LNCaP clone FGC (cell line): ENCODE measurements at regions not wholly inside any gene's neighbourhood (a gene's known extent, or its start where the extent isn't known, plus 50 kb on each side); places are given as distances from the start of the nearest gene placed in this dataset.

ENCODE experiments used
- DNase-seq: peaks from one replicate; pipeline ENCODE4 v3.0.0-alpha.2; 2011; ENCODE audit warnings: low read depth
- H3K4me3 ChIP-seq: 2 replicates; pipeline ENCODE4 v1.5.1; 2011; ENCODE audit warnings: mild to moderate bottlenecking, low read depth, low read length, control low read depth
- TF ChIP-seq, protein P1 (sequence below): IDR thresholded peaks from 2 replicates; pipeline ENCODE4 v1.5.1; 2012; ENCODE audit warnings: mild to moderate bottlenecking; ENCODE audit not compliant: control insufficient read depth, insufficient read depth; ENCODE audit errors: extremely low read depth

- no peak overlapping the region for H3K4me3 ChIP-seq
- no peak for DNase-seq
- TF ChIP-seq, protein P1, sequence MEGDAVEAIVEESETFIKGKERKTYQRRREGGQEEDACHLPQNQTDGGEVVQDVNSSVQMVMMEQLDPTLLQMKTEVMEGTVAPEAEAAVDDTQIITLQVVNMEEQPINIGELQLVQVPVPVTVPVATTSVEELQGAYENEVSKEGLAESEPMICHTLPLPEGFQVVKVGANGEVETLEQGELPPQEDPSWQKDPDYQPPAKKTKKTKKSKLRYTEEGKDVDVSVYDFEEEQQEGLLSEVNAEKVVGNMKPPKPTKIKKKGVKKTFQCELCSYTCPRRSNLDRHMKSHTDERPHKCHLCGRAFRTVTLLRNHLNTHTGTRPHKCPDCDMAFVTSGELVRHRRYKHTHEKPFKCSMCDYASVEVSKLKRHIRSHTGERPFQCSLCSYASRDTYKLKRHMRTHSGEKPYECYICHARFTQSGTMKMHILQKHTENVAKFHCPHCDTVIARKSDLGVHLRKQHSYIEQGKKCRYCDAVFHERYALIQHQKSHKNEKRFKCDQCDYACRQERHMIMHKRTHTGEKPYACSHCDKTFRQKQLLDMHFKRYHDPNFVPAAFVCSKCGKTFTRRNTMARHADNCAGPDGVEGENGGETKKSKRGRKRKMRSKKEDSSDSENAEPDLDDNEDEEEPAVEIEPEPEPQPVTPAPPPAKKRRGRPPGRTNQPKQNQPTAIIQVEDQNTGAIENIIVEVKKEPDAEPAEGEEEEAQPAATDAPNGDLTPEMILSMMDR: no peak
Measured at GRCh38 chr10:64103750-64104470, 582.7 kb downstream of the REEP3 start.

DNA sequence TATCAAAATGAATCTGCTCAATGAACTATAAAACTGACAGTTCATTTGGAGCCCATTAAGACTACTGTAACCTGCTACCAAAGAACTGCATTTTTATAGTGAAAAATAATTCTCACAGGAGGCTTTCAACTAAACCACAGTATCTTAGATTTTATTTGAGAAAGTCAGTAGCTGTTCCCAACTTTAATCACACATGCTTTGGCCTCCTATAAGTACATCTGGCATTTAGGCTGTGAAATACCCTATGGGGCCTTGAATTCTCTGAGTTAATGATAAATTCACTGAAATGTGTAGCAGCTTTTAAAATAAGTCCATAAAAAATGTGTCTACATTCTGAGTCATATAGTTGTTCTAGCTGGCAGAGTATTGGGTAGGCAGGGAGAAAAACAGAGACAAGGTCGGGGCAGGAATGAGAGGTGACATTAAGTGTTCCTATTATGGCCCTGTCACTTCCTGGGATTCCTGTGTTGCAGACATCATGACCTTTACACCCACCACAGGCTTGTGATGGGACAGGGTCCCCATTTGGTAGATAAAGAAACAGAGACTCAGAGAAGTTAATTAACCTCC lies 588.8 kb downstream of the REEP3 start:
- TF ChIP-seq, protein P1: no peak
- H3K4me3 ChIP-seq: no peak overlapping the region
- no peak for DNase-seq

DNA sequence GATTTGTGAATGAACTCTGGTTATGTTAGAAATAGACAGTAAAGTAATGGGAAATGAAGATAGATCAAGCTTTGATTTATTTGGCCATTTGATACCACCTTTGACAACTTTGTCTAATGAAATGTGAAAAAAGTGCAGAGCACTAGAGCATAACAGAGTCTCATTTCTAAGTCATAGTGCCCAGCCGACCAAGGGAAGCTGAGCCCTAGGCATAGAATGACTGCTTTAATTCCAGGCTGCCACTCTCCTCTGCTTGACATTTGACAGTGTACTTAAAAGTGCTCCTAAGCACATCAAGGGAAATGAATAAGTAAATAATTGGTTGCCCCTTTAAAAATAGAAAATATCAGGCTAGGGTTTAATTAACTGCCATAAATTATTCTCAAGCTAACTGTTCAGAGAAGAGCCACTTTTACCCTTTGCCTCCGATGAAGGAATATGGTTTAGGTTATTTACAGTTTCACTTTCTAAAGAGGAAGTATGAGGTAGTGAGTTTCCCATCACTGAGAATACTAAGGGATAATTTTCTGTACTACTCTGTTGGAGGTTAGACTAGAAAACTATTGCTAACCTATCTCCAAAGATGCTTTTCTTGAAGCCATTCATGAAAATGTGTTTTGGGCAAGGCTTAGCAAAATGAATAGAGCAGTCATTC lies 591.6 kb downstream of the REEP3 start:
- no peak overlapping the region for H3K4me3 ChIP-seq
- TF ChIP-seq, protein P1: no peak

DNA sequence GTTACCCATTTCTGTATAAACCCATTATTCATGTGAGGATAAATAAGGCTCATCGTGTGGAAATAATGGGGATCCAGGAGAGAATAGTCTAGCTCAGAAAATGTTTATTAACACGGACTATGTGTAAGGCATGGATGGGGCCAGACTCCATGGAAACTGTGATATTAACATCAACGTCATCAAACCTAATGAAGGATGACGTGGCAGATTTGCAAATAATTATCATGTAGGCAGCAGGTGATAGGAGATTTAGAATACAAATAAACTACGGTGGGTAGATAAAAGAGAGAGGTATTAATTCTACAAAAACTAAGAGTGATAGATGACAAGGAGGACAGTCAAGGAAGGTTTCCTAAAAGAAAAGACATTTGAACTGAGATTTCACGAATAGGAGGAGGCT lies 592.2 kb downstream of the REEP3 start:
- no peak for DNase-seq
- H3K4me3 ChIP-seq: no peak overlapping the region
- TF ChIP-seq, protein P1: no peak

More for the DNA sequence above, 591.6 kb downstream of the REEP3 start:
- DNase-seq: no peak

GRCh38 chr10:64113792-64114191 lies 592.6 kb downstream of the REEP3 start:
- DNase-seq: no peak
- TF ChIP-seq, protein P1: no peak
- H3K4me3 ChIP-seq: no peak overlapping the region

DNA sequence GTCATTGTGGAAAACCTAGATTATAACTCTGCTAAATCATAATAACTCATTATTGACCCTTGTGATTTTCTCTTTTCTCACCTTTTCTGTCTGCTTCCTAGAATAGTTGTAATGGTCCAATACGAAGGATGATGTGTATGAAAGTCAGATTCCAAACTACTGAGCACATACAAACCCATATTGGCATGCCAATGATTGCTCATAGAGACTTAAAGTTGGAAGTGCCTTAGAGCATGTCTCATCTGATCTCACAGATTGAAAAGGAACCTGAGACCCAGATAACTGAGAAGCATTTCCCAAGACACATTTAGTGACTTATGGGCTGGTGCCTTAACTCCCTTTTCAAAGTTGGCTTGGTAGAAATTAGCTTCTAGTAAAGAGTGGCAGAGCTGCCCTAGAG lies 594.3 kb downstream of the REEP3 start:
- DNase-seq: no peak
- no peak overlapping the region for H3K4me3 ChIP-seq
- TF ChIP-seq, protein P1: no peak
